Endodermal cell (in vitro differentiated cells): ENCODE measurements at regions not wholly inside any gene's neighbourhood (a gene's known extent, or its start where the extent isn't known, plus 50 kb on each side); places are given as distances from the start of the nearest gene placed in this dataset.

ENCODE experiments used
- DNase-seq: peaks from one replicate; pipeline ENCODE4 v3.0.0-alpha.2; 2017
- H3K27ac ChIP-seq: 2 replicates; pipeline ENCODE4 v1.5.1; 2013; ENCODE audit warnings: mild to moderate bottlenecking, low read depth, low read length, moderate library complexity
- H3K27me3 ChIP-seq: 2 replicates; pipeline ENCODE4 v1.6.1; 2013; ENCODE audit warnings: mild to moderate bottlenecking, low read length, moderate library complexity; ENCODE audit not compliant: insufficient read depth, control insufficient read depth, poor library complexity, severe bottlenecking
- H3K36me3 ChIP-seq: 2 replicates; pipeline ENCODE4 v1.7.0; 2013; ENCODE audit warnings: mild to moderate bottlenecking, low read length, moderate library complexity; ENCODE audit not compliant: control insufficient read depth, insufficient read depth
- H3K4me1 ChIP-seq: one replicate; pipeline ENCODE4 v1.7.0; 2013; ENCODE audit warnings: low read length; ENCODE audit not compliant: control insufficient read depth, insufficient read depth
- H3K4me3 ChIP-seq: 2 replicates; pipeline ENCODE4 v1.5.1; 2013; ENCODE audit warnings: mild to moderate bottlenecking, low read length, moderate library complexity
- H3K9ac ChIP-seq: 2 replicates; pipeline ENCODE4 v1.6.1; 2013; ENCODE audit warnings: mild to moderate bottlenecking, low read length, moderate library complexity; ENCODE audit not compliant: poor library complexity, severe bottlenecking; ENCODE audit errors: extremely low read depth
- H3K9me3 ChIP-seq: 2 replicates; pipeline ENCODE4 v1.6.1; 2013; ENCODE audit warnings: mild to moderate bottlenecking, low read length, moderate library complexity; ENCODE audit not compliant: control insufficient read depth
- H3K27ac Mint-ChIP-seq: 2 replicates; pipeline ENCODE4 v1.8.0; 2020; ENCODE audit warnings: mixed read lengths
- H3K27me3 Mint-ChIP-seq: 2 replicates; pipeline ENCODE4 v1.8.0; 2021; ENCODE audit warnings: mild to moderate bottlenecking, mixed read lengths; ENCODE audit not compliant: insufficient read depth
- H3K36me3 Mint-ChIP-seq: 2 replicates; pipeline ENCODE4 v1.8.0; 2020; ENCODE audit warnings: low read depth, mixed read lengths
- H3K4me1 Mint-ChIP-seq: 2 replicates; pipeline ENCODE4 v1.8.0; 2020; ENCODE audit warnings: mixed read lengths
- H3K4me3 Mint-ChIP-seq: 2 replicates; pipeline ENCODE4 v1.8.0; 2020; ENCODE audit warnings: mild to moderate bottlenecking, moderate library complexity, mixed read lengths
- H3K9me3 Mint-ChIP-seq: 2 replicates; pipeline ENCODE4 v1.8.0; 2020; ENCODE audit warnings: mild to moderate bottlenecking, mixed read lengths
- CTCF ChIP-seq: fragments of 200-600 bp; sonication (generic); conservative IDR thresholded peaks from 2 replicates; pipeline ENCODE4 v1.5.0; 2021; ENCODE audit warnings: antibody characterized with exemption, mild to moderate bottlenecking
- WGBS, 2 experiments: methylation state at CpG; one replicate each; pipeline versions ENCODE4 v1.1.5 to v1.1.7; 2013; ENCODE audit warnings: missing lambda C conversion rate in 2 of 2, mixed read lengths in 1 of 2; ENCODE audit not compliant: insufficient coverage in 1 of 2, insufficient read length in 1 of 2; 5-methylcytosine and 5-hydroxymethylcytosine counted together

- H3K27ac ChIP-seq, result no peak overlapping the region
- no peaks in the 10 kb centered on the region for H3K27me3 ChIP-seq
- H3K4me1 ChIP-seq, result no peaks in the 10 kb centered on the region
- no peak for TF ChIP-seq CTCF
- H3K4me3 ChIP-seq, result no peak overlapping the region
- DNase-seq, result no peak
- Mint-ChIP-seq H3K4me3 (no peak overlapping the region), H3K27ac (no peak overlapping the region), H3K36me3 (no peaks in the 10 kb centered on the region), H3K4me1 (peaks cover 45% of the 10 kb centered on the region), H3K9me3 (no peaks in the 10 kb centered on the region), H3K27me3 (no peaks in the 10 kb centered on the region)
- no peak overlapping the region for H3K9ac ChIP-seq
- no peaks in the 10 kb centered on the region for H3K9me3 ChIP-seq
- no peaks in the 10 kb centered on the region for H3K36me3 ChIP-seq
- 78% methylated on average over 1 of the region's 3 CpGs; no CpG with 5 or more reads in 1 of the 2 experiments for WGBS, 2 experiments
Observed at GRCh38 chrX:124506066-124506465, 159.7 kb downstream of the SH2D1A start.

GRCh38 chrX:124507246-124507645, 160.9 kb downstream of the SH2D1A start:
- no peaks in the 10 kb centered on the region for H3K27me3 Mint-ChIP-seq
- no peaks in the 10 kb centered on the region for H3K9me3 Mint-ChIP-seq
- Histone ChIP-seq H3K9ac (no peak overlapping the region), H3K4me1 (no peaks in the 10 kb centered on the region), H3K27ac (no peak overlapping the region), H3K27me3 (no peaks in the 10 kb centered on the region), H3K36me3 (no peaks in the 10 kb centered on the region), H3K9me3 (no peaks in the 10 kb centered on the region), H3K4me3 (no peak overlapping the region)
- peaks cover 37% of the 10 kb centered on the region for H3K4me1 Mint-ChIP-seq
- H3K36me3 Mint-ChIP-seq, result no peaks in the 10 kb centered on the region
- no peak overlapping the region for H3K4me3 Mint-ChIP-seq
- 94% methylated on average over 2 of the region's 2 CpGs; no CpG with 5 or more reads in 1 of the 2 experiments for WGBS, 2 experiments
- TF ChIP-seq CTCF, result no peak
- DNase-seq, result no peak
- no peak overlapping the region for H3K27ac Mint-ChIP-seq

- DNase-seq, result no peak
- Histone ChIP-seq H3K27ac (no peak overlapping the region), H3K9ac (no peak overlapping the region), H3K27me3 (no peaks in the 10 kb centered on the region), H3K9me3 (no peaks in the 10 kb centered on the region), H3K36me3 (no peaks in the 10 kb centered on the region), H3K4me3 (no peak overlapping the region), H3K4me1 (no peaks in the 10 kb centered on the region)
- no peak overlapping the region for H3K27ac Mint-ChIP-seq
- H3K4me1 Mint-ChIP-seq, result peaks cover 25% of the 10 kb centered on the region
- peaks cover 9% of the 10 kb centered on the region for H3K36me3 Mint-ChIP-seq
- TF ChIP-seq CTCF, result no peak
- WGBS, 2 experiments, result 100% methylated on average over 1 of the region's 1 CpG; no CpG with 5 or more reads in 1 of the 2 experiments
- no peaks in the 10 kb centered on the region for H3K27me3 Mint-ChIP-seq
- H3K4me3 Mint-ChIP-seq, result no peak overlapping the region
- peaks cover 25% of the 10 kb centered on the region for H3K9me3 Mint-ChIP-seq
Observed at GRCh38 chrX:124518885-124519284, 172.5 kb downstream of the SH2D1A start.
